Neural progenitor cell (in vitro differentiated cells): ENCODE measurements at regions not wholly inside any gene's neighbourhood (a gene's known extent, or its start where the extent isn't known, plus 50 kb on each side); places are given as distances from the start of the nearest gene placed in this dataset.

ENCODE experiments used
- DNase-seq: peaks from one replicate; pipeline ENCODE4 v3.0.0-alpha.2; 2016; ENCODE audit warnings: low spot score
- H2AFZ ChIP-seq: fragments of 200-600 bp; sonication (generic); replicated peaks from 2 replicates; pipeline ENCODE4 v1.6.1; 2016; ENCODE audit warnings: antibody characterized with exemption
- H3F3A ChIP-seq: fragments of 200-600 bp; sonication (generic); 2 replicates; pipeline ENCODE4 v1.6.1; 2016; ENCODE audit warnings: antibody characterized with exemption, low read depth
- H3K27ac ChIP-seq: fragments of 200-600 bp; sonication (generic); 2 replicates; pipeline ENCODE4 v1.5.1; 2016; ENCODE audit warnings: mild to moderate bottlenecking
- H3K27me3 ChIP-seq: fragments of 200-600 bp; sonication (generic); 2 replicates; pipeline ENCODE4 v1.6.1; 2016; ENCODE audit warnings: mild to moderate bottlenecking, moderate library complexity
- H3K36me3 ChIP-seq: fragments of 200-600 bp; sonication (generic); 2 replicates; pipeline ENCODE4 v1.5.1; 2016
- H3K4me1 ChIP-seq: fragments of 200-600 bp; sonication (generic); 2 replicates; pipeline ENCODE4 v1.6.1; 2016; ENCODE audit warnings: mixed run types
- H3K4me2 ChIP-seq: fragments of 200-600 bp; sonication (generic); 2 replicates; pipeline ENCODE4 v1.6.1; 2016
- H3K4me3 ChIP-seq: fragments of 200-600 bp; sonication (generic); 2 replicates; pipeline ENCODE4 v1.5.1; 2016
- H3K79me2 ChIP-seq: fragments of 200-600 bp; sonication (generic); 2 replicates; pipeline ENCODE4 v1.6.1; 2016; ENCODE audit warnings: low read depth
- H3K9ac ChIP-seq: fragments of 200-600 bp; sonication (generic); 2 replicates; pipeline ENCODE4 v1.6.1; 2016
- H3K9me3 ChIP-seq: fragments of 200-600 bp; sonication (generic); 2 replicates; pipeline ENCODE4 v1.5.1; 2016; ENCODE audit warnings: low read depth
- H4K20me1 ChIP-seq: fragments of 200-600 bp; sonication (generic); 2 replicates; pipeline ENCODE4 v1.6.1; 2016; ENCODE audit warnings: low read depth
- H3K27ac Mint-ChIP-seq: 3 replicates; pipeline ENCODE4 v1.8.0; 2021; ENCODE audit warnings: mixed read lengths
- H3K27me3 Mint-ChIP-seq: 2 replicates; pipeline ENCODE4 v1.8.0; 2022; ENCODE audit warnings: low read depth, mild to moderate bottlenecking, inconsistent platforms, moderate library complexity, mixed read lengths; ENCODE audit not compliant: insufficient read depth
- H3K36me3 Mint-ChIP-seq: 3 replicates; pipeline ENCODE4 v1.8.0; 2021; ENCODE audit warnings: mixed read lengths
- H3K4me1 Mint-ChIP-seq: 3 replicates; pipeline ENCODE4 v1.8.0; 2021; ENCODE audit warnings: mixed read lengths
- H3K4me3 Mint-ChIP-seq: 3 replicates; pipeline ENCODE4 v1.8.0; 2021; ENCODE audit warnings: mild to moderate bottlenecking, moderate library complexity, mixed read lengths
- H3K9me3 Mint-ChIP-seq: 3 replicates; pipeline ENCODE4 v1.8.0; 2020; ENCODE audit warnings: mixed read lengths
- CTCF ChIP-seq: fragments of 200-600 bp; sonication (generic); IDR thresholded peaks from 2 replicates; pipeline ENCODE4 v1.5.1; 2017; ENCODE audit warnings: antibody characterized with exemption, mild to moderate bottlenecking
- EZH2 ChIP-seq: fragments of 200-600 bp; sonication (generic); IDR thresholded peaks from 2 replicates; pipeline ENCODE4 v1.6.1; 2017; ENCODE audit warnings: antibody characterized with exemption, mild to moderate bottlenecking, moderate library complexity
- EZH2phosphoT487 ChIP-seq: fragments of 200-600 bp; sonication (generic); IDR thresholded peaks from 2 replicates; pipeline ENCODE4 v1.6.1; 2017; ENCODE audit warnings: antibody characterized with exemption

- DNase-seq, result no peak
- H2AFZ ChIP-seq, result no peak overlapping the region
- H3K36me3 Mint-ChIP-seq, result no peaks in the 10 kb centered on the region
- H3K9ac ChIP-seq, result no peak overlapping the region
- no peak overlapping the region for H3K27ac ChIP-seq
- no peaks in the 10 kb centered on the region for H3K27me3 ChIP-seq
- H3K27ac Mint-ChIP-seq, result no peak overlapping the region
- H3K4me1 ChIP-seq, result peaks cover 6% of the 10 kb centered on the region
- H3K4me1 Mint-ChIP-seq, result peaks cover 13% of the 10 kb centered on the region
- H3K36me3 ChIP-seq, result no peaks in the 10 kb centered on the region
- H3K4me2 ChIP-seq, result no peak overlapping the region
- H3K4me3 Mint-ChIP-seq, result no peak overlapping the region
- TF ChIP-seq EZH2 (no peak), CTCF (no peak), EZH2phosphoT487 (no peak)
- H3K4me3 ChIP-seq, result no peak overlapping the region
- no peaks in the 10 kb centered on the region for H3K9me3 ChIP-seq
- peaks cover 5% of the 10 kb centered on the region for H3K27me3 Mint-ChIP-seq
- no peaks in the 10 kb centered on the region for H3K79me2 ChIP-seq
- peaks cover 3% of the 10 kb centered on the region for H3F3A ChIP-seq
- peaks cover 15% of the 10 kb centered on the region for H3K9me3 Mint-ChIP-seq
- H4K20me1 ChIP-seq, result no peaks in the 10 kb centered on the region
Measured at GRCh38 chr9:88789785-88790184, 201.5 kb upstream of the S1PR3 start.

- no peaks in the 10 kb centered on the region for H3K4me1 ChIP-seq
- Mint-ChIP-seq H3K27ac (no peak overlapping the region), H3K4me1 (peaks cover 10% of the 10 kb centered on the region), H3K9me3 (peaks cover 19% of the 10 kb centered on the region), H3K4me3 (no peak overlapping the region), H3K27me3 (peaks cover 3% of the 10 kb centered on the region), H3K36me3 (no peaks in the 10 kb centered on the region)
- peaks cover 2% of the 10 kb centered on the region for H3K9me3 ChIP-seq
- no peaks in the 10 kb centered on the region for H3F3A ChIP-seq
- H3K4me3 ChIP-seq, result no peak overlapping the region
- H3K27me3 ChIP-seq, result no peaks in the 10 kb centered on the region
- H3K27ac ChIP-seq, result no peak overlapping the region
- H3K36me3 ChIP-seq, result no peaks in the 10 kb centered on the region
- H2AFZ ChIP-seq, result no peak overlapping the region
- H3K4me2 ChIP-seq, result no peak overlapping the region
- TF ChIP-seq CTCF (no peak), EZH2 (no peak), EZH2phosphoT487 (no peak)
- no peaks in the 10 kb centered on the region for H3K79me2 ChIP-seq
- H4K20me1 ChIP-seq, result no peaks in the 10 kb centered on the region
- no peak overlapping the region for H3K9ac ChIP-seq
- DNase-seq, result no peak
Measured at GRCh38 chr9:88791105-88791805, 200.0 kb upstream of the S1PR3 start.

- H3K4me1 Mint-ChIP-seq, result no peaks in the 10 kb centered on the region
- no peak for DNase-seq
Measured at GRCh38 chr9:88792502-88792901, 198.8 kb upstream of the S1PR3 start.

More at GRCh38 chr9:88792502-88792901, 198.8 kb upstream of the S1PR3 start:
- H3K4me3 ChIP-seq, result no peak overlapping the region
- Mint-ChIP-seq H3K36me3 (no peaks in the 10 kb centered on the region), H3K9me3 (peaks cover 25% of the 10 kb centered on the region), H3K27ac (no peak overlapping the region), H3K4me3 (no peak overlapping the region), H3K27me3 (peaks cover 3% of the 10 kb centered on the region)
- H3K36me3 ChIP-seq, result no peaks in the 10 kb centered on the region
- peaks cover 3% of the 10 kb centered on the region for H3K9me3 ChIP-seq
- H3K4me1 ChIP-seq, result no peaks in the 10 kb centered on the region
- H4K20me1 ChIP-seq, result no peaks in the 10 kb centered on the region
- no peak for TF ChIP-seq EZH2phosphoT487
- TF ChIP-seq CTCF, result no peak
- no peak for TF ChIP-seq EZH2
- no peak overlapping the region for H3K27ac ChIP-seq
- H2AFZ ChIP-seq, result no peak overlapping the region
- H3K4me2 ChIP-seq, result no peak overlapping the region
- no peak overlapping the region for H3K9ac ChIP-seq
- no peaks in the 10 kb centered on the region for H3K79me2 ChIP-seq
- no peaks in the 10 kb centered on the region for H3F3A ChIP-seq
- no peaks in the 10 kb centered on the region for H3K27me3 ChIP-seq
